ENCODE measurements at regions not wholly inside any gene's neighbourhood (a gene's known extent, or its start where the extent isn't known, plus 50 kb on each side); places are given as distances from the start of the nearest gene placed in this dataset.
A peak's percentile ranks its signal among the peaks of the same experiment; 100 is the strongest.
"Not testable (repeated sequence)": the region's sequence is repeated elsewhere in the genome, so short reads cannot be mapped to it uniquely, and the experiment has no call there.

DNA sequence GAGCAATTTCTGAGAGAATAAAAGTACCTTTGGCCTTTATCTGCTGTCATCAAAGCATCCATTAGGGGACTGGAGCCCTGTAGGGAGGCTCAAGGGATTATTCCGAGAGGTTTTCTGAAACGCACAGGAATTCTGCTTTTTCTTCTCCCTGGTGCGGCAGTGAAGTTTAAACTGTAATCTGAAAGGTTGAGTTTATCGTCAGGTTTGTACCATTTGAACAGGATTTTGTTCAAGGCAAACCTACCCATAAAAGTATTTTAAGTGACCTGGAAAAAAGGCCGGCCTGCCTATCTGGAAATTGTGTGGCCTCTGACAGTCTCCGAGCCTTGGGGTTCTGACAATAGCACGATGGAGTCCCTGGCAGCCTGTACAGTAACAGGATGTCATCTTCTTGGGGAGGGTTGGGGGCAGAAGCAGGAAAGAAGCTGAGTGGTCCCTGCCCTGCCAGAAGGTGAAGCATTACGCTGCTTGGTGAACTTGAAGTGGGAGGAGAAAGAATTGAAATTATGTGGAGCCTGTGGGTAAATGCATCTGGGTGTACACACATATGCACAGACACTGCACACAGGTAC lies 272.0 kb downstream of the CYRIA start:
- DNase-seq = no peak

DNA sequence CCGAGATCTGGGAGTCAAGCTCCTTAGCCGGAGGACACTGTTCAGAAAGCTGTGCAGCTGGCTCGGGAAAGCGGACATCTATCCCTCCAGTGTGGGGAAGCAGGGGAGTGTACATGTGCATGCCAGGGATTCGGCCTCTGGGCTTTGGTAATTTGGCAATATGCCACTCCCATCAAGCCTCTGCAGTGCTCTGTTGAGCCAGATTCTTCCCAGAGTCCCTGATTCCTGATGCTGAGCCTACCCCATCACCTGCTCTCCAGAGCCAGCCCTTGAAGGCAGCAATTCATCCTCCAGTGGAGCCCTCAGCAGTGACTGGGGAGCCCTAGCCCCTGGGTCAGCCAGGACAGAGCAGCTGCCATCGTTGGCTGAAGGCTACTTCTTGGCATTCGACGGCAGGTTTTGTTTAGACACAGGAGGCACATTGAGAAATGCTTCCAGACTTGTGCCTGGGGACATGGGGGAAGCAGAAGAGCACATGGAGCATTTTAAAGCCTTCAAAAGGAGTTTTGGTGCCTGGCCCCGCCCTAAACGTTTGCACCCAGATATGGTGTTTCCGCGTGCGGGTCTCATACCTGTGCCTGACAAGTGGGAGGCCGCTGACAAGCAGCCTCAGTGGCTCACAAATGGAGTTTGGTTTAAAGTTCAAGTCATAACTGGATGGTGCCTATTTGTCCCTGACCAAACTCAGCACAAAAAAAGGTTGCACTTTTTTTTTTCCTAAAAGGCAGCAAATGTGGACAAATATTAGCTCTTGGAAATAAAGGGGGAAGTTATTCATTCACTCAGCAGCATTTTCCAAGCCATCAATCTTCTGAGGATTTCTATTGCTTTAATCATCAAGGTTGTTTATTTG lies 272.8 kb downstream of the CYRIA start:
- no peak for DNase-seq

DNA sequence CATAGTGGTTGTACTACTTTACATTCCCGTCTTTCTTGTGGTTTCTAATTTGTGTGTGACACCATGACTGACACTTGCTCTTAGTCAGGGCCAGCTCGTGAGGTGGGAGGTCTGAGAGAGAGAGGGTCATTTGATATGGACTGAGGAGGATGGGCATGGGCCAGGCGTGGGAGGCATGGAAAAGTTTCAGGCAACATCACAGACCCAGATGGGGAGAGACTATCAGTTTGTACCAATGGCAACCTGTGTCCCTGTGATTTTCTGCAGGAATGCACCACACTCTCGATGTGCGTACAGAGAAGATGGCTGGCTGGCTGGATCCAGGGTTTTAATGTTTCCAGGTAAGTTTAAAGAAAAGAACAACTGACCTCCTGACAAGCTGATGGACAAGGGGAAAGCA lies 273.6 kb downstream of the CYRIA start:
- DNase-seq = no peak

DNA sequence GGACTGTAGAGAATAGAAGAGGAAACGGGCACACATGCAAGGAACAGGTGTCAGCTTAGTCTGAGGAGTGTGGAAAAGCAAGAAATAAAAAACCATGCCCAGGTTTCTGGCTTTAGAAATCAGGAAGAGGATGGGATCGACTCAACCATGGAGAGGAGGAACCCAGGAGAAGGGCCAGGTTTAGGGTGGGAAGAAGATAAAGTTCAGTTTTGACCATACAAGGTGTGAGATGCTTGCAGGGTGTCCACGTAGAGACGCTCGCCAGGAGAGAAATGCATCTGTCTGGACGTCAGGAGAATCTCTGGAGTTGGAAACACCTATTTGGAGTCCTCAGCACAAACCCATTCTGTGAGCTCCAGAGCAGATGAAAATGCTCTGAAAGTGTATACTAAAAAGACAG lies 275.1 kb downstream of the CYRIA start:
- DNase-seq = no peak

DNA sequence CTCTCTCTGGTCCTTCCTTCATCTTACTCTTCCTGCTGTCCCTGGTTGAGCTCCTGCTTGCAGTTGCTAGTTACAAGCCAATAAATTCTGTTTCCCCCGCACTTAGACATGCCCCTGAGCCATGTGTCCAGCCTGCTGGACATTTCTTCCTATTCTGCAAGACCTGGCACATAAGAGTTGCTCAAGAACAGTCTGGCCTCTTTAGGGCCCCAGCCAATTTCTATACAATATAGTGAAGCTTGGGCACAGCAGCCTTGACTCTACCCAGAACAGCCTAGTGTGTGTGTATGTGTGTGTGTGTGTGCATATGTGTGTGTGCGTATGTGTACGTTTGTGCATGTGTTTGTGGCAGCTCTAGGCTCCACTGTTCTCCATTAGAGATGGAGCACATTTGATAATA lies 276.0 kb downstream of the CYRIA start:
- DNase-seq = no peak

DNA sequence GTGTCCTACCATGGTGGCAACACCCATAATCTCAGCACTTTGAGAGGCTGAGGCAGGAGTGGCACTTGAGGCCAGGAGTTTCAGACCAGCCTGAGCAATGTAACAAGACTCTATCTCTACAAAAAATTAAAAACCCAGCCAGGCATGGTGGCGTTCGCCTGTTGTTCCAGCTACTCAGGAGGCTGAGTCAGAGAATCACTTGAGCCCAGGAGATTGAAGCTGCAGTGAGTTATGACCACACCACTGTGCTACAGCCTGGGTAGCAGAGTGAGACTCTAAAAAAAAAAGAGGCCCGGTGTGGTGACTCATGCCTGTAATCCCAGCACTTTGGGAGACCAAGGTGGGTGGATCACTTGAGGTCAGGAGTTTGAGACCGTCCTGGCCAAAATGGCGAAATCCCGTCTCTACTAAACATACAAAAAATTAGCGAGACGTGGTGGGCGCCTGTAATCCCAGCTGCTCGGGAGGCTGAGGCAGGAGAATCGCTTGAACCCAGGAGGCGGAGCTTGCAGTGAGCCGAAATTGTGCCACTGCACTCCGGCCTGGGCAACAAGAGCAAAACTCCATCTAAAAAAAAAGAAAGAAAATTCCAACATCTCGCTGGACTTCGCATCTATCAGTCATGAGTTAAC lies 277.3 kb downstream of the CYRIA start:
- not testable (repeated sequence) for DNase-seq

DNA sequence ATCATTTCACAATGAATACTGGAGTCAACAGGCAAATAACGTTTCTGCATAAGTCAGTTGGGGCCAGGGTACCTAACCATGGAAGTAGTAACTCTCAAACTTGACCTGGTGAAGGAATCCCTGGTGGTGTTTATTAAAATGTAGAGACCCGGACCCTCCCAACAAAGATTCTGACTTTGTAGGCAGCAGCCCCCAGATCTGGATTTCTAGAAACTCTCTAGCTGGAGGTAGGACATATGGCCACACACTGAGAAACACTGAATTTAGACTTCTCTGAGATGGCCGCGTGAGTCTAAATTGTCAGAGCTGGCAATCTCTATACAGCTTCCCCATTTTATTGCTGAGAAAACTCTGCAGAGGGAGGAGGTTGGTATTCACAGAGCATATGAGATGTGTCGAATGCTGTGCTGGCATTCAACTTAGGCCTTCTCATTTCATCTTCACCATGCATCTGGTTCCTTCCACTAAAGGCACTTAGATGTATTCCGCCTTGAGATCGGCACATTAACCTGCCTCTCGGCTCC lies 278.1 kb downstream of the CYRIA start:
- no peak for DNase-seq

DNA sequence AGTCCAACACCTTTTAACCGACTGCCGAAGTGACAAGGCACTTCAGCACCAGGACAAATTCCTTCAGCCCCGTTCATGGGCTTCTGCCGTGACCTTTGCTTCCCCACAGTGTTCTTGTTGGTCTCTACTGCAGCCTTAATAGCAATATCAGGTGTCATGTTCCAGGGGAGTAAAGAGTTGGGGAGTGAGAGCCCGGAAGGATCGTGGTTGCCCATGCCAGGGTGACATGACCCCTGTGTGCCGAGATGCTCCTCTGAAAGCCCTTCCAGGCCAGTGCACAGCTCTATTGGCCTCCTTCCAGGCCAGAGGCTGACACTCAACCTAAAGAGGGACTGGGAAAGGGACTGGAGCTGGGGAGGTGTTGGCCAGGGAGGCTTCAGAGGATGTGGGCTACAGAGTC lies 279.2 kb downstream of the CYRIA start:
- no peak for DNase-seq

DNA sequence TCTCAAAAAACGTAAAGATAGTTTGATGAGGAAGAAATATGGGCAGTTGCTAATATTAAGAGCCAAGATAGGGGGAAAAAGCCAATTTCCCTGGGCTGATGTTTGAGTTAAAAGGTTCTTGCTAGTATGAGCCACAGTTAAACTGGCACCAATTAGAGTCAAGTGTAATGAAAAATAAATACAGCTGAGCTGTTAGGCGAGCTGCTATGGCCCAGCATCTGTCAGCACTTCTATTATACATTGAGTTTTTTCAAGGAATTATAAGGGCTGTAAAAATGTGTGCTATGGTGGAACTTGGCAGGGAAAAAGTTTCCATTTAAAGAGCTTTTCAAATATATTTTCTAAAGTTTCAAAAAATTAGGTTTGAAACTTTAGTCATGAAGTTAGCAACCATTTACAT lies 279.6 kb downstream of the CYRIA start:
- DNase-seq = peak; percentile 64

DNA sequence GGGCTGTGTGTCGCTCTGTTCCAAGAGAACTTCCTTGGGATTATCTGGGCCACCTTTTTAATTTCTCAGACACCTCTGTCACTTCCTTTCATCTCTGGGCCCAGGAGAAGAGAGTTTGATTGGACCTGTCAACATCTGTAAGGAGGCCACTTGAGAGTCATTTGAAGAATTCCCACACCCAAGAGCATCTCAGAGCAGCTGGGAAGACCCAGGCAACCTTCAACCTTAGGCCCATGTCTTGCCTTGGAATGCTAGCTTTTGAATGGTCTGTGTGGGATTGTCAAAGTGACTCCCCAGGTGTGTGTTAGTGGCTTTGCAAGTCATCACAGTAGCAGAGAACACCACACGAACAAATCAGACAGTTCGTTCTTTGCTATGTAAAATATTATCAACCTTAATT lies 280.3 kb downstream of the CYRIA start:
- no peak for DNase-seq

DNA sequence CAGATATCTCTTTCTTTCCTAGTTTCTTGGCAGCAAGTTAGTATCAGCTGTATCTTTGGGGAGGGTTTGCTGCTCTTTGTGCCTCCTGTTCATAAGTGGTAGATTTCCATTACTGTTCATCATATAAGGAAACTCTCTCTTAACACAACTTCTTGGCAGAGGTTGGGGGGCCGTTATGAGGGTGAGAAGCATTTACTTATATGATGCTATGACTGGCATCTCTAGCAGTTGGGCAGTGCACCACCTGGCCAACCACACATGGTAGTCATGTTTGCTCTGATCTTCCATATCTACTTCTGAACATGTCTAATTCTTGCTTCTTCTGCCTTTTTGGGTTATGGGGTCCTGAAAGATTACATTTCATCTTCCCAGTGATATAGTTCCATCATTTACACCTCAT lies 282.2 kb downstream of the CYRIA start:
- no peak for DNase-seq

DNA sequence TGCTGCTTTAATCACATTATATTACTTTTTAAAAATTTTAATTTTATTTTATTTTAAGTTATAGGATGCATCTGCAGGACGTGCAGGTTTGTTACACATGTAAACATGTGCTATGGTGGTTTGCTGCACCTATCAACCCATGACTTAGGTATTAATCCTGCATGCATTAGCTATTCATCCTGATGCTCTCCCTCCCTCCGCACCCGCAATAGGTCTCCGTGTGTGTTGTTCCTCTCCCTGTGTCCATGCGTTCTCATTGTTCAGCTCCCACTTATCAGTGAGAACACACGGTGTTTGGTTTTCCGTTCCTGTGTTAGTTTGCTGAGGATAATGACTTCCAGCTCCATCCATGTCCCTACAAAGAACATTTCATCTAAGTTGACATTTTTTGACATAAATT lies 283.2 kb downstream of the CYRIA start:
- DNase-seq = no peak

DNA sequence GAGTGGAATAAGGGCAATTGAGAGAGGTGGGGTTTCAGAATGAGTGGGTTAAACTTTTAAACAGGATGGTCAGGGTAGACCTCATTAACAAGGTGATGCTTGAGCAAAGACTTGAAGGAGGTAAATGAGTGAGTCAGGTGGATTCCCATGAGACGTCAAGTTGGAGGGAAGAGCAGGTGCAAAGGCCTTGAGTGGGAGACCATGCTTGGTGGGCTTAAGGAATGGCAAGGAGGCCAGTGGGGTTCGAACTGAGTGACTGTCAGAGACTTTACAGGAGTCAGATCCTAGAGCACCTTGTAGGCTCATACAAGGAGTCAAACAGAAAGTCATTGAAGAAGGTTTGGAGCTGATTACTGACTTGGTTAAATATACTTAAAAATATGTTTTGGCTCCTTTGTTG lies 284.1 kb downstream of the CYRIA start:
- no peak for DNase-seq

DNA sequence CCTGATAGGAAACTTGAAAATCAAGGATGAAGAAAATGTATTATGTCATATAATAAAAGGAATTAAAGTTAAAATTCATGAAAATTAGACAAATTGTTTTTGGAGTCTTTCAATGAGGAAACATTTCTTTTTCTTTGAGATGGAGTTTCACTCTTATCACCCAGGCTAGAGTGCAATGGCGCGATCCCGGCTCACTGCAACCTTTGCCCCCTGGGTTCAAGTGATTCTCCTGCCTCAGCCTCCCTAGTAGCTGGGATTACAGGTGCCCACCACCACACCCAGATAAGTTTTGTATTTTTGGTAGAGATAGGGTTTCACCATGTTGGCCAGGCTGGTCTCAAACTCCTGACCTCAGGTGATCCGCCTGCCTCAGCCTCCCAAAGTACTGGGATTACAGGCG lies 285.7 kb downstream of the CYRIA start:
- DNase-seq = not testable (repeated sequence)

DNA sequence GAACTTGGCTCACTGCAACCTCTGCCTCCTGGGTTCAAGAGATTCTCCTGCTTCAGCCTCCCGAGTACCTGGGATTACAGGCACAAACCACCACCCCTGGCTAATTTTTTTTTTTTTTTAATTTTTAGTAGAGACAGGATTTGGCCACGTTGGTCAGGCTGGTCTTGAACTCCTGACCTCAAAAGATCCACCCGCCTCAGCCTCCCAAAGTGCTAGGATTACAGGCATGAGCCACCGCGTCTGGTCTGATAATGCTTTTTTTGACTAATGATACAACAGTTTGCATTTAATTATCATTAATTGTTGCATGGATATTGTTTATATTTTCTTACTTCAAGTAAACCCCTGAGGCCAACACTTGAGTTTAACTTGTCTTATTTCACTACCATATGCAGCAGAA lies 286.6 kb downstream of the CYRIA start:
- not testable (repeated sequence) for DNase-seq

DNA sequence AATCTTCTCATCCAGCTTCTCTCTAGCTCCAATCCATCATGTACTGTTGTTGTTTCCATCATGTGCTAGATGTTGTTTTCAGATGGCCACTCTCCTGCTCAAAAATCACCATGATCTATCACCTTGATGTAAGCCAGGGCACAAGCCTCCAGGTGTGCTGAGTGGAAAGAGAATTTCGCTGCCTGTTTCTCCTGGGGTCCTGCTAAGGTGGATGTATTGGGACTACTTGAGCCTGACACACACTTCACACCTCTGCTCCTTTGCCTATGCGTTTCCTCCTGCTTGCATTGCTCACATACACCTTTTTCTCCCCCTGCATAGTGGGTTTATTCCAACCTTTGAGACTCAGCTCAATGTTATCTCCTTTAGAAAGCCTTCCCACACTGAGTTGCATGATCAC lies 287.6 kb downstream of the CYRIA start:
- DNase-seq = no peak

DNA sequence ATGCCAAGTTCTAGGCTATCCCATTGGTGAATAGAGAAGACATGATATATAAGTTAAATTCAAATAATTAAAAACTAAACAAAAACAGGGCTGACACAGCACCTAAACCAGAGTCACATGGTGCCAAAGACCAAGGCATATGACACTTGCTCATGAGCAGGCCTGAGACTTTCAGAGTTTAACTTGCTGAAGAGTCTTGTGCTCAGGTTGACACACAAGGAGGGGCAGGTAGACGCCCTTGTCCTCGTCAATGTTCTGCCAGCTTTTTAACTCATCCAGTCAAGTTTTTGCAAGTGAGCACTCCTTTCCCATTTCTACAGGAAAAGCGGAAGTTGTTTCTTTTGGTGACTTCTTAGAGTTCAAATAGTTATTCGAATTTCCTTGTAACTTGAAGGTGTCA lies 289.7 kb downstream of the CYRIA start:
- no peak for DNase-seq

DNA sequence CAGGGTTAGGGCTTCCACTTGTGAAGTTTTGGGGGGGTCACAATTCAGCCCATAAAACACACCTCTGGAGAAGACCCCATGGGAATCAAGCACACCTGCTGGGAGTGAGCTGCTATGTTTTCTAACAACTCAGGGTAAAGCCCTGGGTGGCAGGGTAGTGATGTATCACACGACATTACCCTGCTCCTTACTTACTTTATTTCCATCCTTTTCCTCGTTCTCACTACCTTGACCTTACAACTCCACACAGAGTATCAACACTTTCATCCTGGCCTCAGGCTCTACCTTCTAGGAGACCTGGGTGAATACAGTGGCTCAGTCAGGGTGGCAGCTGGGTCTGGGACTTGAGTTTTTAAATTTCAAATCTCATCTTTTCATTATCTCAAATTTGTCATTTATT lies 290.3 kb downstream of the CYRIA start:
- DNase-seq = no peak

DNA sequence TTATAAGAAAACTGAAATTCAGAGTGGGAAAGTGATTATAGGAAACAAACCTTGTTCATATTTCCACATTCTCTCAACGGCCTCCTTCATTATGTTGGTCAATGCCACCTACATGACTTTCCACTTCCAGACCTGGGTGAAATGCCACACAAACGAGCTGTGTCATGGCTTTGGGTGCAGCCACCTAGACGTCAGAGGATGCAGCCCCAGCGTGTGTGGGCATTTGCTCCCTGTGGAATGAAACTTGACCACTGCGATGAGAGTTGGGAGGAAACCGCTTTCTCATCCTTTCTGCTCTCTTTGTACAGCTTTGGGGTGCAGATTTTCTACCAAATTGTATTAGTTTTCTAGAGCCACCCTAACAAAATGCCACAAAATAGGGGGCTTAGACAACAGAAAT lies 291.0 kb downstream of the CYRIA start:
- no peak for DNase-seq

DNA sequence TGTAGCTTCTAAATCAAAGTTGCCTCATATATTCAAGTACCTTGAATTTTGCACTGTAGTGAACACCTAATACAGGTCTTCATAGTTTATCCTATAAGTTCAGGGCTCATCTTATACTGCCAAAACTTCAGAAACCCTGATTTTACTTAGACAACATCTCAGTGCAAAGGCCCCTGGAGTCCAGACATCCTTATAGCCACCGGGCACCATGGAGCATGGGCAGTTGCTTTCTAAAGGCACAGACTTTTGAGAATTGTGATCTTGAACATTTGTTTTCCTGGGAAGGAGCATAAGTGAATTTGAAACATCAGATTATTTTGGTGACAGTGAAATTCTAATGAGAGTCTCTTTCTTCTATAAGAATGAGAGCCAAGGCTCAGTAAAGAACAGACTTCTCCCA lies 292.3 kb downstream of the CYRIA start:
- no peak for DNase-seq

DNA sequence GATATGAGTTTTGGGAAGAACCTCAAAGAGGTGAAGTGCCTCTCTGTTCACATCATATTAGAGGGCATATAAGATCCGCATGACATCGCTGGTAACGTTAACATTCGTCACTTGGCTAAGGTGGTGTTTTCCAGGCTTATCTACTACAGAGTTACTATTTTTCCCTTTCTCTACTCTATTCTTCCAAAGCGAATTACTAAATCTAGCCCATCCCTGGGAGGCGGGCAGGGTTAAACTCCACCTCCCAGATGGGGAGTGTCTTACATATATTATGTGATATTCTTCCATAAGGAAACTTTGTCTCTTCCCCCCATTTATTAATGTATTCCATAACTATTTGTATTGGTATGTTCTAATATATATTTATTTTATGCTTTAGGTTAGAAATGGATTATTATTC lies 293.9 kb downstream of the CYRIA start:
- DNase-seq = no peak

DNA sequence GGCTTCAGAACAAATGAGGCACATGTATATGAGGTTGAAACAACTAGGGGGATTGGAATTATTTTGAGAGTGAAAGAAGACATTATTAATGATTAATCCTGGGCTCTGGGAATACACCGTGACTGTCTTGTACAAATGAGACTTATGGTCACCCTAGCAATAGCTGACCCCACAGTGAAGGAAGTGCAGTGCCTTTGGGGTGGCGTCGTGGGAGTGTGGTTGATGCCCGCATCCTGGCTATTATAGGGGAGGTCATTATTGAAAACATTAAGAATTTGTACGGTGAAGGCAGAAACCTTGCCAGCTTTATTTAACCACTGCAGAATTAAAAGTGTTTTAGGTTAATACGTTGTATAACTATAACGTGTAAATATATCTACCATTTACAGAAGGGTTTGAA lies 296.7 kb downstream of the CYRIA start:
- DNase-seq = no peak

DNA sequence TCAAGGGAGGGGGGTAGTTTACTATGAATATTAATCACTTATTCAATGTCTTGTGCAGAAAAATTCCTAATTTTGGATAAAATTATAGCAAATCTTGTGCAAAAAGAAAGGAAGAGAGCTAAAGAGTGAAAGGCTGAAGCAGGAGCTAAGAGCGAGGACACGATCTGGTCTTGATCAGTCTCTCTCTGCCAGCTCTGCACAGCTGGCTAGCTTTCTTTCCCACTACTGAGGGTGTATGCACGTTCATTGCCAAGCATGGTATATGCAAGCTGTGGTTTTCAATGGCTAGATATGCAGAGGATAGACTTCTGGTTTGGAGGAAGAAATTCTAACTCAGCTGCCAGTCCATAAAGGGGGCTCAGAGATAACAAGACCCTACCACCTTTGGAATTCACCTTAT lies 297.3 kb downstream of the CYRIA start:
- no peak for DNase-seq
